ENCODE measurements at regions not wholly inside any gene's neighbourhood (a gene's known extent, or its start where the extent isn't known, plus 50 kb on each side); places are given as distances from the start of the nearest gene placed in this dataset.

DNA sequence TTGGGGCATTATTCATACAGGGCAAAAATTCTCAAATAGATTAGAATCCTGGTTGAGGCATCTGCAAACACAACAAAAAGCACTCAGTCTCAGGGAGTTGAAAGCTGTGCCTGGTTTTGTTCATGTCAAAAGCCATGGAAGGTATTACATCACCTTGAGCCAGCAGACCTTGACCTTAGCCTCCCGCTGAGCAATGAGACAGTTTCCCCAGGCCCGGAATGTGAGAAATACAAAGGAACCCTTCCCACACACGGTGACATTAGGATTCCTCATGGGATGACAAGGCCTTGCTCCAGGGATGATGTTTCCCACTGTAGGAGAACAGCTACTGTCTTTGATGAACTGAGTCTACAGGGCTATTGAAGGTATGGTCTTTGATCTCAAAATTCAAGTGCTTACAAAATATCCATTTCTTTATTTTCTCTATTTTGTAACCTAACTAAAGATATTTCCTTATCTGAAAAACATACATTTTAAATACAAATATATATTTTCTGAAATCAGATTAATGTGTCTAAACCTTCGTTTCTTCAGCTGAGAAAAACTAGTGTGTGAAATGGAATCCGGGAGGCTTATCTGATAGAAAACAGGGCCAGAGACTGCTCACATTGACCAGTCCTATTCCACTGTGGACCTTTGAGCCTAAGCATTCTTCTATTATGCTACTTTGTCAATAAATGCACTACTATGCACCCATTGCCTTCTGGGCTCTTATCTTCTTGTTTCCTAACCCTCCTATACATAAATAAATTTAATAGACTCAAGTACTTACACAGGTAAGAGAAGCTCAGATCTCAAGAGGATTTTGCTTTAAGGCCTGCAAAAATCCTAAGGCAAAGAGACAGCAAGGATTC is 298.2 kb downstream of the KBTBD8 start:
- no peak overlapping the region for H3K27ac ChIP-seq (replicated peaks in 1 of 4)
- no peak for TF ChIP-seq EP300 (IDR thresholded peaks at IDR 0.05)
- TF ChIP-seq, protein P1, sequence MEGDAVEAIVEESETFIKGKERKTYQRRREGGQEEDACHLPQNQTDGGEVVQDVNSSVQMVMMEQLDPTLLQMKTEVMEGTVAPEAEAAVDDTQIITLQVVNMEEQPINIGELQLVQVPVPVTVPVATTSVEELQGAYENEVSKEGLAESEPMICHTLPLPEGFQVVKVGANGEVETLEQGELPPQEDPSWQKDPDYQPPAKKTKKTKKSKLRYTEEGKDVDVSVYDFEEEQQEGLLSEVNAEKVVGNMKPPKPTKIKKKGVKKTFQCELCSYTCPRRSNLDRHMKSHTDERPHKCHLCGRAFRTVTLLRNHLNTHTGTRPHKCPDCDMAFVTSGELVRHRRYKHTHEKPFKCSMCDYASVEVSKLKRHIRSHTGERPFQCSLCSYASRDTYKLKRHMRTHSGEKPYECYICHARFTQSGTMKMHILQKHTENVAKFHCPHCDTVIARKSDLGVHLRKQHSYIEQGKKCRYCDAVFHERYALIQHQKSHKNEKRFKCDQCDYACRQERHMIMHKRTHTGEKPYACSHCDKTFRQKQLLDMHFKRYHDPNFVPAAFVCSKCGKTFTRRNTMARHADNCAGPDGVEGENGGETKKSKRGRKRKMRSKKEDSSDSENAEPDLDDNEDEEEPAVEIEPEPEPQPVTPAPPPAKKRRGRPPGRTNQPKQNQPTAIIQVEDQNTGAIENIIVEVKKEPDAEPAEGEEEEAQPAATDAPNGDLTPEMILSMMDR (IDR thresholded peaks at IDR 0.05) = no peak
- TF ChIP-seq POLR2AphosphoS5 (IDR thresholded peaks at IDR 0.05) = no peak
- no peak for TF ChIP-seq POLR2A (IDR thresholded peaks at IDR 0.05; ENCODE audit: low read depth)
- no peaks in the 10 kb centered on the region for H3K9me3 ChIP-seq
- no peaks in the 10 kb centered on the region for H3K27me3 ChIP-seq
- H3K4me1 ChIP-seq = peaks cover 0 to under 1% (median 0%) of the 10 kb centered on the region in 4 donors
- 76% methylated on average over 5 of the region's 5 CpGs for WGBS
- H3K36me3 ChIP-seq = no peaks in the 10 kb centered on the region
- intact Hi-C loops (cut with DNase I) = no loop called here
- H3K4me3 ChIP-seq = no peak overlapping the region
- DNase-seq (ENCODE audit: extremely low spot score) = no peak

GRCh38 chr3:67297715-67298475 is 299.8 kb downstream of the KBTBD8 start:
- DNase-seq (ENCODE audit: extremely low spot score) = no peak
- Histone ChIP-seq H3K27me3 (no peaks in the 10 kb centered on the region), H3K9me3 (no peaks in the 10 kb centered on the region), H3K4me1 (peaks cover 0 to 7% (median 0%) of the 10 kb centered on the region in 4 donors), H3K36me3 (no peaks in the 10 kb centered on the region), H3K4me3 (no peak overlapping the region), H3K27ac (replicated peaks in 1 of 4) (no peak overlapping the region)
- intact Hi-C loops (cut with DNase I) = no loop called here
- 87% methylated on average over 4 of the region's 4 CpGs for WGBS
- TF ChIP-seq EP300 (IDR thresholded peaks at IDR 0.05) = no peak
- TF ChIP-seq POLR2AphosphoS5 (IDR thresholded peaks at IDR 0.05) = no peak
- TF ChIP-seq, protein P1 (IDR thresholded peaks at IDR 0.05) = no peak
- TF ChIP-seq POLR2A (IDR thresholded peaks at IDR 0.05; ENCODE audit: low read depth) = no peak

- intact Hi-C loops (cut with DNase I) = no loop called here
- no peak overlapping the region for H3K27ac ChIP-seq (replicated peaks in 1 of 4)
- H3K36me3 ChIP-seq = no peaks in the 10 kb centered on the region
- DNase-seq (ENCODE audit: extremely low spot score) = no peak
- H3K9me3 ChIP-seq = no peaks in the 10 kb centered on the region
- peaks cover 0 to 7% (median 0%) of the 10 kb centered on the region in 4 donors for H3K4me1 ChIP-seq
- no peaks in the 10 kb centered on the region for H3K27me3 ChIP-seq
- H3K4me3 ChIP-seq = no peak overlapping the region
- WGBS = 27% methylated on average over 2 of the region's 2 CpGs
- TF ChIP-seq, protein P1 (IDR thresholded peaks at IDR 0.05) = no peak
- no peak for TF ChIP-seq POLR2A (IDR thresholded peaks at IDR 0.05; ENCODE audit: low read depth)
- no peak for TF ChIP-seq EP300 (IDR thresholded peaks at IDR 0.05)
- no peak for TF ChIP-seq POLR2AphosphoS5 (IDR thresholded peaks at IDR 0.05)
Measured at GRCh38 chr3:67301556-67301955, 303.4 kb downstream of the KBTBD8 start.

GRCh38 chr3:67302489-67302888 is 304.4 kb downstream of the KBTBD8 start:
- no peak overlapping the region for H3K4me3 ChIP-seq
- TF ChIP-seq POLR2A (IDR thresholded peaks at IDR 0.05; ENCODE audit: low read depth) (no peak), POLR2AphosphoS5 (IDR thresholded peaks at IDR 0.05) (no peak), EP300 (IDR thresholded peaks at IDR 0.05) (no peak)
- TF ChIP-seq, protein P1 (IDR thresholded peaks at IDR 0.05) = no peak
- WGBS = 70% methylated on average over 4 of the region's 4 CpGs

More at GRCh38 chr3:67302489-67302888, 304.4 kb downstream of the KBTBD8 start:
- no peak overlapping the region for H3K27ac ChIP-seq (replicated peaks in 1 of 4)
- H3K4me1 ChIP-seq = peaks cover 0 to 7% (median 0%) of the 10 kb centered on the region in 4 donors
- H3K27me3 ChIP-seq = no peaks in the 10 kb centered on the region
- DNase-seq (ENCODE audit: extremely low spot score) = no peak
- intact Hi-C loops (cut with DNase I) = no loop called here
- no peaks in the 10 kb centered on the region for H3K36me3 ChIP-seq
- no peaks in the 10 kb centered on the region for H3K9me3 ChIP-seq
